ENCODE measurements at regions not wholly inside any gene's neighbourhood (a gene's known extent, or its start where the extent isn't known, plus 50 kb on each side); places are given as distances from the start of the nearest gene placed in this dataset.
"Not testable (repeated sequence)": the region's sequence is repeated elsewhere in the genome, so short reads cannot be mapped to it uniquely, and the experiment has no call there.

DNA sequence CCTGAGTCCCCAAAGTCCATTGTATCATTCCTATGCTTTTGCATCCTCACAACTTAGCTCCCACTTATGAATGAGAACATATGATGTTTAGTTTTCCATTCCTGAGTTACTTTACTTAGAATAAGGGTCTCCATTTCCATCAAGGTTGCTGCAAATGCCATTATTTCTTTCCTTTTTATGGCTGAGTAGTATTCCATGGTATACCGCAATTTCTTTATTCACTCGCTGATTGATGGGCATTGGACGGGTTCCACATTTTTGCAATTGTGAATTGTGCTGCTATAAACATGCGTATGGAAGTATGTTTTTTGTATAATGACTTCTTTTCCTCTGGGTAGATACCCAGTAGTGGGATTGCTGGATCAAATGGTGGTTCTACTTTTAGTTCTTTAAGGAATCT, 69.7 kb downstream of the RPL22L1 start:
- not testable (repeated sequence) for H3K4me3 Mint-ChIP-seq; H3K27ac Mint-ChIP-seq; H3K4me1 Mint-ChIP-seq (ENCODE audit: low read depth); H3K36me3 Mint-ChIP-seq (ENCODE audit: low read depth); H3K9me3 Mint-ChIP-seq
- H3K27me3 Mint-ChIP-seq, result peaks cover 40% of the 10 kb centered on the region

DNA sequence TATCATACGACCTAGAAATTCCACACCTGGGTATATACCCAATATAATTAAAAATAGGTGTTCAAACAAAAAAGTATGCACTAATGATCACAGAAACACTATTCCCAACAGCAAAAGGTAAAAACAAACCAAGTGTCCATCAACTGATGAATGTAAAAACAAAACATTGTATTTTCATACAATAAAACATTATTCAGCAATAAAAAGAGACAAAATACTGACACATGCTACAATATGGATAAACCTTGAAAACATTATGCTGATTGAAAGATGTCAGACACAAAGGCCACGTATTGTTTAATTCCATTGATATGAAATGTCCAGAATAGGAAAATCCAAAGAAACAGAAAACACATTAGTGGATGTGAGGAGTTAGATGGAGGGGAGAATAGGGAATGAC, 71.0 kb downstream of the RPL22L1 start:
- Mint-ChIP-seq H3K27ac (no peak overlapping the region), H3K27me3 (peaks cover 28% of the 10 kb centered on the region), H3K4me3 (no peak overlapping the region), H3K4me1 (ENCODE audit: low read depth) (no peaks in the 10 kb centered on the region), H3K9me3 (peaks cover 5% of the 10 kb centered on the region), H3K36me3 (ENCODE audit: low read depth) (no peaks in the 10 kb centered on the region)

DNA sequence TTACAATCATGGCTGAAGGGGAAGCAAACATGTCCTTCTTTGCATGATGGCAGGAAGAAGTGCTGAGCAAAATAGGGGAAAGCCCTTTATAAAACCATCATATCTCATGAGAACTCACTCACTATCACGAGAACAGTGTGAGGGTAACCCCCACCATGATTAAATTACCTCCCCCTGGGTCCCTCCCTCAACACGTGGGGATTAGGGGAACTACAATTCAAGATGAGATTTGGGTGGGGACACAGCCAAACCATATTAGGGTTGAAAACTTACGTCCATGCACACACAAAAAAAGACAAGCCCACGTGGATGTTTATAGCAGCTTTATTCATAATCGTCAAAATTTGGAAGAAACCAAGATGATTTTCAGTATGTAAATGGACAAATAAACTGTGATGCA, 72.3 kb downstream of the RPL22L1 start:
- H3K27me3 Mint-ChIP-seq, result peaks cover 21% of the 10 kb centered on the region
- H3K4me3 Mint-ChIP-seq, result no peak overlapping the region
- H3K27ac Mint-ChIP-seq, result no peak overlapping the region
- peaks cover 5% of the 10 kb centered on the region for H3K9me3 Mint-ChIP-seq
- H3K4me1 Mint-ChIP-seq (ENCODE audit: low read depth), result no peaks in the 10 kb centered on the region
- H3K36me3 Mint-ChIP-seq (ENCODE audit: low read depth), result no peaks in the 10 kb centered on the region

DNA sequence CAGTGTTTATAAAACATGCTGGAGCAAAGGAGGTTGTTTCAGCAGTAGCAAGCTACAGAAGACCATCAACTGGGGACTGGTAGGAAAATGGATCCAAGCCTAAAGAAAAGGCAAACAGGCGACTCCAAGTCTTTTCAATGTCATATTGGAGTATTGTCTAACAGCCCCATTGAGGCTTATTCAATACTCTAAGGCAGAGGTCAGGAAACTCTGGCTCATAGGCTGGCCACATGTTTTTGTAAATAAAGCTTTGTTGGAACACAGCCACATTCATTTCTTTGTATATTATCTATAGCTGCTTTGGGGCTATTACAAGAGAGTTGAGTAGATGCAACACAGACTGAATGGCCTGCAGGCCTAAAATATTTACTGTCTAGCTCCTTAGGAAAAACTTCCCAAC, 77.5 kb downstream of the RPL22L1 start:
- Mint-ChIP-seq H3K36me3 (ENCODE audit: low read depth) (no peaks in the 10 kb centered on the region), H3K27me3 (peaks cover 7% of the 10 kb centered on the region), H3K4me1 (ENCODE audit: low read depth) (no peaks in the 10 kb centered on the region), H3K4me3 (no peak overlapping the region), H3K9me3 (peaks cover 5% of the 10 kb centered on the region), H3K27ac (no peak overlapping the region)

DNA sequence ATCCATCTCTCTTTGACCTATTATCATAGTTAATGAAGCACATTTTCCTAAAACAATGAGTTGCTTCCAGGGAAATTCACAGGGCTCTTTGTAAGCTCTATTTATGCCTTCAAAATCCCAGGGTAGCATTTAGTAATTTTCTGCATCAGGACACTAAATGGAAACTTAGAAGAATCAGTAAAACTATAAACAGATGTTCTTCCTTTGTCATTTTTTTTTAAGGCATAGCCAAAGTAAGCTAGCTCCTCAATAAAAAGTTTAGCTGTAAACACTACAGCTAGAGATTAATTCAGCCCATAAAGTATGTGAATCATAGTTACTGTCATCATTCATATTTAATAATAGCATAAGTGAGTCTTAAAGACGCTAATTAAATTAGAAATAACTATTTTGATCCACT, 79.3 kb downstream of the RPL22L1 start:
- H3K4me3 Mint-ChIP-seq, result no peak overlapping the region
- H3K27ac Mint-ChIP-seq, result no peak overlapping the region
- H3K9me3 Mint-ChIP-seq, result no peaks in the 10 kb centered on the region
- no peaks in the 10 kb centered on the region for H3K4me1 Mint-ChIP-seq (ENCODE audit: low read depth)
- no peaks in the 10 kb centered on the region for H3K36me3 Mint-ChIP-seq (ENCODE audit: low read depth)
- peaks cover 6% of the 10 kb centered on the region for H3K27me3 Mint-ChIP-seq

DNA sequence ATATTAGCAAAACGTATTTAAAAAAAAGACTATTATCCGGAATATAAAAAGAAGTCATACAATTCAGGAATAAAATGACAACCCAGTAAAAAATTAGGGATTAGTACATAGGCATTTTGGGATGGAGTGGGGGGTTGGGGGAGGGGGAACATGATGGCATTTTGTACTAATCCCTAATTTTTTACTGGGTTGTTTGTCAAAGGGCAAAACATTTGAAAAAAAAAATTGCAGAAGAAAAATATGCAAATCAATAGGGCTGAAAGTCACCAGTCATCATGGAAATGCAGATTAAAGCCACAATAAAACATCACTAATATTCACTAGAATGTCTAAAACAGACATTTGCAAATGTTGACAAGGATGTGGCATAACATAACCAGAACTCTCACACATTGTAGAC, 82.5 kb downstream of the RPL22L1 start:
- Mint-ChIP-seq H3K4me1 (ENCODE audit: low read depth) (no peaks in the 10 kb centered on the region), H3K9me3 (no peaks in the 10 kb centered on the region), H3K36me3 (ENCODE audit: low read depth) (no peaks in the 10 kb centered on the region), H3K27me3 (peaks cover 32% of the 10 kb centered on the region), H3K4me3 (no peak overlapping the region), H3K27ac (no peak overlapping the region)

DNA sequence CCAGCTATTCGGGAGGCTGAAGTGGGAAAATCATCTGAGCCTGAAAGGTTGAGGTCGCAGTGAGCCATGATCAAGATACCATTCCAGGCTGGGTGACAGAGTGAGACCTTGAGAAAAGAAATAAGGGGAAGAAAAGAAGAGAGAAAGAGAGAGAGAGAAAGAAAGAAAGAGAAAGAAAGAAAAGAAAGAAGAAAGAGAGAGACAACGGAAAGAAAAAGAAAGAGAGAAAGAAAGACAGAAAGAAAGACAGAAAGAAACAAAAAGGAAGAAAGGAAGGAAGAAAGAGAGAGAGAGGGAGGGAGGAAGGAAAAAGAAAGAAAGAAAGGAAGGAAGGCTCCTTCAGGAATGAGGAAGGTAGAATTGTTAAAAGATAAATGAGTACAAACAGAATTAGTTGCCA, 84.5 kb downstream of the RPL22L1 start:
- Mint-ChIP-seq H3K27me3 (peaks cover 48% of the 10 kb centered on the region), H3K9me3 (no peaks in the 10 kb centered on the region), H3K4me3 (no peak overlapping the region), H3K4me1 (ENCODE audit: low read depth) (no peaks in the 10 kb centered on the region), H3K27ac (no peak overlapping the region), H3K36me3 (ENCODE audit: low read depth) (no peaks in the 10 kb centered on the region)

DNA sequence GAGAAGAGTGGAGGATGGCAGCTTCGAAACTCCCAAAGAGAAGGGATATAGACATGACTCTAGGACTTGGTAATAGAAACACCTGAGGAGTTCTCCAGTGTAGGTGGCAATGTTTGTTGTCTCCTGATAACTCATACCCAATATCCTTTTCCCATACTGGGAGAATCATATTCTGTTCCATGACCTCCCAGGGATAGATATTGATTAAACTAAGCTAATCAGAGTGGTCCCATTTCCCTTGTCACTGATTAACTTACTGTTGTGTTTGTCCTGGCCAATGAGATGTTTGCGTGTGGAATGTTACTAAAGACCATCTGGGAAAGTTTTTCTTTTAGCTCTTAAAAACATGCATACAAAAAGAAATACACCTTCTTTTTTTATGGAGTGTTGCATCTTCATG, 85.6 kb downstream of the RPL22L1 start:
- Mint-ChIP-seq H3K4me3 (no peak overlapping the region), H3K4me1 (ENCODE audit: low read depth) (no peaks in the 10 kb centered on the region), H3K27ac (no peak overlapping the region), H3K27me3 (peaks cover 52% of the 10 kb centered on the region), H3K36me3 (ENCODE audit: low read depth) (no peaks in the 10 kb centered on the region), H3K9me3 (no peaks in the 10 kb centered on the region)

DNA sequence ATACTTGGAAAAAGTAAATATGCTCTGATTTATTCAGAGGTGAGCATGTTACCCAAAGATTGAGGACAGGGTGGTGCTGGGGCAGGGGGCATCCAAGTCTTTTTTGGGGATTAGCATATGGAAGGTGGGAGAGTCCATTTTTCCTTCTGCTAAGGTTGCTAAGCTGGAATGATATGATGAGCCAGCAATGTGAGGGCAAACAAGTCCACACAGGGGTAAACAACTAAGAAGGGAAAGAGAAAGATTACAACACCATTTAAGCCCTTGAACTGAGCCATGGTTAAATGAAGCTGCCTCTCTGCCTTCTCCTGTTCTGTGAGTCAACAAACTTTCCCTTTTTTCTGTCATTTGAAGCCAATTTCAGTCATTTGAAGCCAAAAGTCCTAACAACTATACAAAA, 89.0 kb downstream of the RPL22L1 start:
- Mint-ChIP-seq H3K27me3 (peaks cover 64% of the 10 kb centered on the region), H3K27ac (no peak overlapping the region), H3K36me3 (ENCODE audit: low read depth) (no peaks in the 10 kb centered on the region), H3K4me3 (no peak overlapping the region), H3K4me1 (ENCODE audit: low read depth) (no peaks in the 10 kb centered on the region), H3K9me3 (no peaks in the 10 kb centered on the region)

DNA sequence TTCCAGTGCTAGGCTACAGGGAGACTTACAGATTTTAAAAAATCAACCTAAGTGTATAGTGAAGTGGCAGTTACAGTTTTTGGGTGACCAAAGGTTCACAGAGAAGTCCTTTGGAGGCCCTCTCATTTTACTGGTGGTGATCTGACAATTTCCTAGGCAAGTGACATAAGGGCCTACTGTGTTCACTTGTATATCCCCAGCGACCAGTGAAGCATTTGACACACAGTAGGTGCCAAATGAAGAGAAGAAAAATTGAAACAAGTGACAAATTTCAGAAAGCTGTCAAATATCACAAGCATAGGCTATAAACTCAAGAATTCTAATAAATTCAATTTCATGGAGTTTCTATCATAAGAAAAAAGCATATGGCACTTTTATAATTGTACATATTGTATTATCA, 89.5 kb downstream of the RPL22L1 start:
- Mint-ChIP-seq H3K36me3 (ENCODE audit: low read depth) (no peaks in the 10 kb centered on the region), H3K27me3 (peaks cover 60% of the 10 kb centered on the region), H3K4me1 (ENCODE audit: low read depth) (no peaks in the 10 kb centered on the region), H3K9me3 (no peaks in the 10 kb centered on the region), H3K4me3 (no peak overlapping the region), H3K27ac (no peak overlapping the region)

DNA sequence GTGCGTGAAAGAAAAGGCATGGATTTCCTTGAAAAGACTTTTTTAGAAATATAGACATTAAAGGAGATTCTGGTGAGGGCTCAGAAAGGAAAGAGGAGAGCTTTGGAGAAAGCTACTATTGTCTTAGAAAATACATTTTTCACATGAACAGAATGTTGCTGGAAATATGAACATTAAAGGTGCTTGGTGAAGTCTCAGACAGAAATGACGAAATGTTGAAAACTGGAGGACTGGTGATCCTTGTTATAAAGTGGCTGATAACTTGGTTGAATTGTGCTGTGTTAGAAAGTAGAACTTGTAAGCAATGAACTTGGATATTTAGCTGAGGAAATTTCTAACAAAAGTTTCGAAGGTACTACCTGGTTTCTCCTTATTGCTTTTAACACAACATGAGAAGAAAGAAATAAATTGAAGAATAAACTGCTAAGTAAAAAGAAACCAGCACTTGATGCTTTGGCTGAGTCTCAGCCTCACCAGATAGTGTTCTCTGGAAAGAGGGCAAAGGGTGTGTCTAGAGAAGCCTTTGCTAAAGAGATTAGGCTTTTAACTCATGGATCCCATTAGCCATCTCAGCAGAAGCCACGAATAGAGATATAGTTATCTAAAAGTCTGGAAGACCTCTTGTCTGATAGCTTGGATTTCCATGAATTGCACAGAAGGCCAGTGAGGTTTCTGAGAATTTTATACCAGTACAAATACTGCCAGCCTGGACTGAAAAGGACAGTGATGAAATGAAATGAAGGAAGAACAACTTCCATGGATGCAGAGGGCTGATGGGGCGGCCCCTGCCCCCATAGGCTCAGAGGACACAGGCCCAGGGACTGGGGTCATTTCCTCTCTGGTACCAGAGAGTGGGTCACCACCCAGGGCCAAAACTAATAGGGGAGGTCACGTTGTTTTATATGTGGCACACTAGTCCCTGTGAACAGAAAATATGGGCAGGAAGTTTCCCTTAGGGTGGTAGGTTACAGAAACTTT, 91.5 kb downstream of the RPL22L1 start:
- Mint-ChIP-seq H3K4me3 (no peak overlapping the region), H3K9me3 (no peaks in the 10 kb centered on the region), H3K36me3 (ENCODE audit: low read depth) (no peaks in the 10 kb centered on the region), H3K4me1 (ENCODE audit: low read depth) (no peaks in the 10 kb centered on the region), H3K27me3 (peaks cover 50% of the 10 kb centered on the region), H3K27ac (no peak overlapping the region)

DNA sequence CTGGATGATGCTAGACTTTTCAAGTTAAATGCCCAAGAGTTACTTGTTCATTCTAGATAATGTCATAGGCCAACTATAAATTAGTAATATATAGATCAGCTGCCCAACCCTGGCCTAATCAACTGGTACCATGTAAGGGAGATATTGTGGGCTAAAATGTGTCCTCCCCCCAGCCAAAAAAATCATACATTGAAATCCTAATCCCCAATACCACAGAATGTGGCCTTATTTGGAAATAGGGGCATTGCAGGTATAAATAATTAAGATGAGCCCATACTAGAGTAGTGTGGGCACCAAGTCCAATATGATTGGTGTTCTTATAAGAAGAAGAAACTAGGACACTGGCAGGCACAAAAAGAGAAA, 92.5 kb downstream of the RPL22L1 start:
- H3K27me3 Mint-ChIP-seq, result peaks cover 40% of the 10 kb centered on the region
- H3K9me3 Mint-ChIP-seq, result no peaks in the 10 kb centered on the region
- no peaks in the 10 kb centered on the region for H3K4me1 Mint-ChIP-seq (ENCODE audit: low read depth)
- no peaks in the 10 kb centered on the region for H3K36me3 Mint-ChIP-seq (ENCODE audit: low read depth)
- H3K27ac Mint-ChIP-seq, result no peak overlapping the region
- no peak overlapping the region for H3K4me3 Mint-ChIP-seq

DNA sequence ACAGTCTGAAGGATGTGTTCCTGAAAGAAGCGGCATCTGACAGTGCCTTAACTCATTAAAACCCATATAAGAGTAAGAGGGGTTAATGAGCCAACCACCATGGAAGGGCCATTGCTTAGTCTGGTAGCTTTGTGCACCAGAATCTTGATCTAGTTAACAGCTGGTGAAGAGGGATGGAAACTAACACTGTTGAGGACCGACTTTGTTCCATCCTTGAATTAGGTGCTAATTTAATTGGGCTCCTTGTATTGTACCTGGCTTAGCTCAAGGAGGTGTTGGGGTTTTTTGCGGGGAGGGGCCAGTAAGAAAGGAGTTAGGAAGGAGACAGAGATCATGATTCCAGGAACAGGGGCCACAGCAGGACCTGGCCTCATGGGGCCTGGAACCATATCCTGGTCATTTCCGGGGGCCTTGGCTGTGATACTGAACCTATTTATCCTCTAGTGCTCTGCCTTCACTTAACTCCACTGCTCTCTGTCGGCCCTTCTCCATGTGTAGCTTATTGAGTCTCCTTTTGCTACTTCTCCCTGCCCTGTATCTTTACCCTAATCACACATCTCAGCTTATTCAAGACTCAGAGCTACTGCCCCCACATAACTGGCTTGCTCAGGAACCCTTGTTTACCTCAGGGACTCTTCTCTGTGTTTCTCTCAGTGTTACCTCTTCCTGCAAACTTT, 93.0 kb downstream of the RPL22L1 start:
- H3K27me3 Mint-ChIP-seq, result peaks cover 36% of the 10 kb centered on the region
- no peak overlapping the region for H3K4me3 Mint-ChIP-seq
- H3K9me3 Mint-ChIP-seq, result no peaks in the 10 kb centered on the region
- no peak overlapping the region for H3K27ac Mint-ChIP-seq
- no peaks in the 10 kb centered on the region for H3K36me3 Mint-ChIP-seq (ENCODE audit: low read depth)
- H3K4me1 Mint-ChIP-seq (ENCODE audit: low read depth), result no peaks in the 10 kb centered on the region

DNA sequence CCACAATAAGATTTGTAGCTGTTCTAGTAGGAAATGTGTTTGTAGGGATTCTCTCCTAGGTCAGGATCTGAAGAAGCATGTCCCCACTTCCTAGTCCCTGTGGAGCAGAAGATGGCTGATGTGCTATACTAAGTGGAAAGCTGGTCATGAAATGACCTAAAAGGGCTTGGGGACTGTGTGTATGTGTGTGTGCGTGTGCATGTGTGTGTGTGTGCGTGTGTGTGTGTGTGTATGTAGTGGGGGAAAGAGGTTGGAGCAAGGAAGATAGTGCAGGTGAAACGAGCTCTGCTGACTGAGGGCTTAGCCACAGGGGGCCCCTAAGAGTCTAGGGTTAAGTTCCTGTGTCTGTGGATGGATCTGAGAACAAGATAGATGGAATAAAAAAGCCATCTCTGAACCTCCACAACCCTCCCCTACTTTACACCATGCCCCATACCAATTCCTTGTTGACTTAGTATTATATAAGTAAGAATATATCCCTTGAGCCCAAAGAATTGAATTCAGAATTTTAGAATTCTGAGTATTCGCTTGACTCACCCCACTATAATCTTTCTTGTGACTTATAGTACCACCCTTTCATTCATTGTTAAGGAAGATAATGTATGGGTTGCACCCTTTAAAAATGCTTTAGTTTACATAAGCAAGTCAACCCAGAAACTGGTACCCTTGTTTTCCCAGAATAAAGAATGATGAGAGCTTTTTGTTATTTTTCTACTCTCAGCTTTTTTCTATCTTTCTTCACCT, 96.1 kb downstream of the RPL22L1 start:
- Mint-ChIP-seq H3K9me3 (no peaks in the 10 kb centered on the region), H3K27me3 (peaks cover 27% of the 10 kb centered on the region), H3K4me3 (no peak overlapping the region), H3K36me3 (ENCODE audit: low read depth) (no peaks in the 10 kb centered on the region), H3K4me1 (ENCODE audit: low read depth) (no peaks in the 10 kb centered on the region), H3K27ac (no peak overlapping the region)

DNA sequence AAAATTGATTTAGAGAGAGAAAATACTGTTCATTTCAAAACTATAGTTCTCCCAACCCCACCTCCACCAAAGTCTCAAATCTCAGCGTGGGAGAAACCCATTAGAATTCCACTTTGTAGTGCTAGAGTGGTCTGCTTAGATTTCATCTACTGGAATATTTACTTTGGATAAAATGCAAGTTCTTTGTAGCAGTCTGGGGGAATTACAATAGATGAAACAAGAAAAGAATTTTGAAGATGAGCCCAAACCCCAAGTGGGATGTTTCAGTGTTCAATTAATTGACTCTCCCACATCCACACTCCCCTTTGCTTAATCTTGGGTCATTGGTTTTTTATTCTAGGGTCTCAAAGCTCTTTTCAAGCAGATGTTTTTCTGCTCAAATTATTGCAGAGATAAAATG, 97.8 kb downstream of the RPL22L1 start:
- Mint-ChIP-seq H3K27me3 (peaks cover 14% of the 10 kb centered on the region), H3K4me3 (no peak overlapping the region), H3K27ac (no peak overlapping the region), H3K4me1 (ENCODE audit: low read depth) (no peaks in the 10 kb centered on the region), H3K36me3 (ENCODE audit: low read depth) (no peaks in the 10 kb centered on the region), H3K9me3 (no peaks in the 10 kb centered on the region)

All from stimulated activated naive CD8-positive, alpha-beta T cell treated with anti-CD3 and anti-CD28 coated beads, Interleukin-15, Interleukin-2, amounts not matched to agents 100 ng/mL and 50 ng/mL, for 24 hours (primary cell).